Breast epithelium (tissue), 4 donors: ENCODE measurements at regions not wholly inside any gene's neighbourhood (a gene's known extent, or its start where the extent isn't known, plus 50 kb on each side); places are given as distances from the start of the nearest gene placed in this dataset.
"Not testable (repeated sequence)": the region's sequence is repeated elsewhere in the genome, so short reads cannot be mapped to it uniquely, and the experiment has no call there.

Source experiments
- DNase-seq, 2 donors: peaks; one replicate each; pipeline ENCODE4 v3.0.0-alpha.2; 2019; ENCODE audit warnings: low spot score in 2 of 2
- H3K27ac ChIP-seq, 2 donors: fragments of 200-600 bp; sonication (generic) in 1 of 2; one replicate each; pipeline ENCODE4 v1.5.1; 2016 to 2019; ENCODE audit warnings: mild to moderate bottlenecking in 1 of 2
- H3K27me3 ChIP-seq, 2 donors: fragments of 200-600 bp; sonication (generic) in 1 of 2; one replicate each; pipeline versions ENCODE4 v1.5.1 to v1.6.0; 2017 to 2019; ENCODE audit warnings: control low read depth in 1 of 2, mild to moderate bottlenecking in 1 of 2
- H3K36me3 ChIP-seq: fragments of 200-600 bp; one replicate; pipeline ENCODE4 v1.5.1; 2019
- H3K4me1 ChIP-seq, 2 donors: fragments of 200-600 bp; sonication (generic); one replicate each; pipeline ENCODE4 v1.5.1; 2016 to 2019; ENCODE audit warnings: control low read depth in 1 of 2
- H3K4me3 ChIP-seq, 3 donors: fragments of 200-600 bp; sonication (generic); 1 replicate in 2 of 3; 2 replicates in 1 of 3; pipeline ENCODE4 v1.5.1; 2016 to 2019; ENCODE audit warnings: mild to moderate bottlenecking in 3 of 3, moderate library complexity in 2 of 3
- H3K9me3 ChIP-seq, 2 donors: fragments of 200-600 bp; sonication (generic) in 1 of 2; one replicate each; pipeline ENCODE4 v1.5.1; 2016 to 2019; ENCODE audit warnings: control low read depth in 1 of 2
- POLR2A ChIP-seq: fragments of 450-650 bp; IDR thresholded peaks from one replicate; pipeline ENCODE4 v1.6.1; 2016; ENCODE audit warnings: antibody characterized with exemption, mild to moderate bottlenecking, moderate library complexity
- POLR2AphosphoS5 ChIP-seq, 3 donors: sonication (generic); formaldehyde crosslinking; IDR thresholded peaks; one replicate each; pipeline ENCODE4 v1.6.1; 2017; ENCODE audit warnings: antibody characterized with exemption in 3 of 3
- intact Hi-C: fragments of 100-400 bp; cut with DNase I; formaldehyde crosslinking; loops from one replicate; pipeline ENCODE4 v1.15.1; 2023; ENCODE audit warnings: low total_unique reads
- TF ChIP-seq, protein P1 (sequence below), 3 donors: fragments of 450-650 bp; IDR thresholded peaks; one replicate each; pipeline ENCODE4 v1.5.1; 2016 to 2017; ENCODE audit warnings: antibody characterized with exemption in 3 of 3, mild to moderate bottlenecking in 3 of 3, moderate library complexity in 3 of 3

DNA sequence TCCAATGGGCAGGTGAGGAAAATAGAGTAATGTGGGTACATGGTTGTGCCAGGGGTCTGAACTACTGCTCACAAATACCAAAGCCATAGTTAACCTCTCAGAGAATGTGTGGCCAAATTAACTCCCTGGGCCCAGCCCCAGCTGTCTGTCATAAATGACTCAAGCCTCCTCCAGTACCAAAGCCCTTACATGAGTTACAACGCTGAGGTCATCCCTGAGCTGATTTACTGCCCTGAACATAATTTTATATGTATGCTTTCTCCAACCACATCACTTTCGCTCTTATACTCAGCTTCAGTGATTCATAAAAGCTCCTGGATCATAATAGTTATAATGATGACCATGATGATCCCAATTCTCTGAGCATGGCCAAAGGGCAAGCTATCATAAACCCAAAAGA lies 283.9 kb downstream of the NKX6-1 start:
- peaks cover 0 to 6% of the 10 kb centered on the region in 2 donors for H3K9me3 ChIP-seq
- TF ChIP-seq POLR2AphosphoS5 (IDR thresholded peaks at IDR 0.05) (no peak), POLR2A (no peak)
- TF ChIP-seq, protein P1, sequence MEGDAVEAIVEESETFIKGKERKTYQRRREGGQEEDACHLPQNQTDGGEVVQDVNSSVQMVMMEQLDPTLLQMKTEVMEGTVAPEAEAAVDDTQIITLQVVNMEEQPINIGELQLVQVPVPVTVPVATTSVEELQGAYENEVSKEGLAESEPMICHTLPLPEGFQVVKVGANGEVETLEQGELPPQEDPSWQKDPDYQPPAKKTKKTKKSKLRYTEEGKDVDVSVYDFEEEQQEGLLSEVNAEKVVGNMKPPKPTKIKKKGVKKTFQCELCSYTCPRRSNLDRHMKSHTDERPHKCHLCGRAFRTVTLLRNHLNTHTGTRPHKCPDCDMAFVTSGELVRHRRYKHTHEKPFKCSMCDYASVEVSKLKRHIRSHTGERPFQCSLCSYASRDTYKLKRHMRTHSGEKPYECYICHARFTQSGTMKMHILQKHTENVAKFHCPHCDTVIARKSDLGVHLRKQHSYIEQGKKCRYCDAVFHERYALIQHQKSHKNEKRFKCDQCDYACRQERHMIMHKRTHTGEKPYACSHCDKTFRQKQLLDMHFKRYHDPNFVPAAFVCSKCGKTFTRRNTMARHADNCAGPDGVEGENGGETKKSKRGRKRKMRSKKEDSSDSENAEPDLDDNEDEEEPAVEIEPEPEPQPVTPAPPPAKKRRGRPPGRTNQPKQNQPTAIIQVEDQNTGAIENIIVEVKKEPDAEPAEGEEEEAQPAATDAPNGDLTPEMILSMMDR (IDR thresholded peaks at IDR 0.05), result no peak
- no peak overlapping the region for H3K27ac ChIP-seq
- H3K4me3 ChIP-seq, result no peak overlapping the region
- intact Hi-C loops, result no loop called here
- H3K27me3 ChIP-seq, result no peaks in the 10 kb centered on the region
- DNase-seq, result no peak
- H3K4me1 ChIP-seq, result no peaks in the 10 kb centered on the region
- H3K36me3 ChIP-seq, result no peaks in the 10 kb centered on the region

DNA sequence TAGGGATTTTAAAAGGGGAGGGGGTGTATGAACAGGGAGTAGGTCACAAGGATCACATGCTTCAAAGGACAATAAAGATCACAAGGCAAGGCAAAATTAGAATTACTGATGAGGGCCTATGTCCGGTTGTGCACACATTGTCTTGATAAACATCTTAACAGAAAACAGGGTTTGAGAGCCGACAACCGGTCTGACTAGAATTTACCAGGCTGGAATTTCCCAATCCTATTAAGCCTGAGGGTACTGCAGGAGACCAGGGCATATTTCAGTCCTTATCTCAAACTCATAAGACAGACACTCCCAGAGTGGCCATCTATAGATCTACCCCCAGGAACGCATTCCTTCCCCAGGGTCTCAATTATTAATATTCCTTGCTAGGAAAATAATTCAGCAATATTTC lies 292.9 kb downstream of the NKX6-1 start:
- H3K27me3 ChIP-seq, DNase-seq, H3K27ac ChIP-seq, H3K36me3 ChIP-seq, H3K4me1 ChIP-seq, intact Hi-C loops, H3K4me3 ChIP-seq: not testable (repeated sequence)
- peaks cover 6 to 41% of the 10 kb centered on the region in 2 donors for H3K9me3 ChIP-seq

DNA sequence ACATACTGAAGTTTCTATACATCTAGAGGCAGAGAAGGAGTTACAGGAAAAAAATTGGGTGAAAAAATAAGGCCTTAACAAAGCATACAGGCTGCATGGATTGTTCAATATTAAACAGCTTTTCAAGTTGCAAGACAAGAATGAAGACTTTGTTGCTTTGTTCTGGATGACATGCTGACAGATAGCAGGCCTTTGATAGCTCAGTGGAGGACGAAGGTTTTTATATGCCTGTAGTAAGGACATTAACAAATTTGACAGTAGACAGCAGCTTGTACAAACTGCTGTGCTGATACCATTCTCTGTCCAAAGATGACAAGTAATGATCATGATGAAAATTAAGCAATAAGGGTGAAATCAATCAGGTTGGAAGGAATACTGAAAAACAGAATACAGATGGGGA lies 309.9 kb downstream of the NKX6-1 start:
- Histone ChIP-seq H3K36me3 (no peaks in the 10 kb centered on the region), H3K4me1 (no peaks in the 10 kb centered on the region), H3K9me3 (no peaks in the 10 kb centered on the region), H3K27ac (no peak overlapping the region), H3K4me3 (no peak overlapping the region), H3K27me3 (no peaks in the 10 kb centered on the region)
- TF ChIP-seq, protein P1 (IDR thresholded peaks at IDR 0.05), result no peak
- no peak for TF ChIP-seq POLR2A
- no peak for TF ChIP-seq POLR2AphosphoS5 (IDR thresholded peaks at IDR 0.05)
- DNase-seq, result no peak
- intact Hi-C loops, result no loop called here

DNA sequence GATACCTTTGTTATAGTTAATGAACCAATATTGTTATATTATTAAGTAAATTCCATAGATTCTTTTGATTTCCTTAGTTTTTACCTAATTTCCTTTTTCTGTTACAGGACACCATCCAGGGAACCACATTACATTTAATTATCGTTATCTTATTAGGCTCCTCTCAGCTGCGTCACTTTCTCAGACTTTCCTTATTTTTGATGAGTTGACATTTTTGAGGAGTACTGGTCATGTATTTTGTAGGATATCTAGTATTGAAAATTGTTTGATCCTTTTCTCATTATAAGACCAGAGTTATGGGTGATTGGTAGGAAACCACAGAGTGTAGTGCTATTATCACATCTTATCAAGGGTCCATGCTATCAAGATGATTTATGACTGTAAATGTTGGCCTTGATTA lies 319.7 kb downstream of the NKX6-1 start:
- H3K4me1 ChIP-seq, result no peaks in the 10 kb centered on the region
- intact Hi-C loops, result no loop called here
- H3K4me3 ChIP-seq, result no peak overlapping the region
- H3K27me3 ChIP-seq, result no peaks in the 10 kb centered on the region
- H3K27ac ChIP-seq, result no peak overlapping the region
- no peak for DNase-seq
- TF ChIP-seq POLR2AphosphoS5 (IDR thresholded peaks at IDR 0.05) (no peak), POLR2A (no peak)
- TF ChIP-seq, protein P1 (IDR thresholded peaks at IDR 0.05), result no peak
- no peaks in the 10 kb centered on the region for H3K9me3 ChIP-seq
- H3K36me3 ChIP-seq, result no peaks in the 10 kb centered on the region

DNA sequence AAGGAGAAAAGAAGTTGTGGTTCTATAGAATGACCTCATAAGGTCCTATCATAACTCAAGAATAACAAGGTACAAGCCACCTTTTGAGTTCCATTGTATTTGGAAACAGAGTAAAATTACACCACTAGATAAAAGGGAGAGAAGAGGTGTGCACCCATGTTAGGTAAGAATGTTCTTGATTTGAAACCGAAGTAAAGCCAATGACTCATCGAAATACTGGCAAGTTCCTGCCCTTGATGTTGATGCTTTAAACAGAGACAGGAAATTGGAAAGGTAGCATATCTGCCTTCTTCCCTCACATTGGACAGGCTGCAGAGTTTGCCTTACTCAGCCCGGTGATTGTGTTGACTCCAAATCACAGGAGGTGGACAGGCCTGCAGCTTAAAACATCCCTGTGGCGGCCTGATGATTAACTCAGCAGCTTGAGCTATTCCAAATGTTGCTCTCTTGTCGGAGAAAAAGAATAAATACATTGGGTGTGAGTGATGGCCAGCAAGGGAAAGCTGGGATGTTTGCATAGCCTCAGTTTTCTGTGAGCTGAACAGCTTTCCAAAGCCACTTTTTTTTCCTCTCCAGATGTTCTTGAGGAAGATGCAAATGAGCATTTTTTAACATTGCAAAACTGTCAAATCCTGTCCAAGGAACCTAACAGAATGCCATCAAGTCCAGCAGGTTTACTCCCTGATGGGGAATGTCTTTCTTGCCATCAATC lies 321.1 kb downstream of the NKX6-1 start:
- no peak overlapping the region for H3K27ac ChIP-seq
- DNase-seq, result no peak

More for the DNA sequence above, 321.1 kb downstream of the NKX6-1 start:
- Histone ChIP-seq H3K9me3 (no peaks in the 10 kb centered on the region), H3K4me1 (no peaks in the 10 kb centered on the region), H3K36me3 (no peaks in the 10 kb centered on the region), H3K4me3 (no peak overlapping the region), H3K27me3 (no peaks in the 10 kb centered on the region)
- TF ChIP-seq, protein P1 (IDR thresholded peaks at IDR 0.05), result no peak
- TF ChIP-seq POLR2A, result no peak
- no peak for TF ChIP-seq POLR2AphosphoS5 (IDR thresholded peaks at IDR 0.05)
- intact Hi-C loops, result no loop called here
